AG08396 (cell line): ENCODE measurements at regions not wholly inside any gene's neighbourhood (a gene's known extent, or its start where the extent isn't known, plus 50 kb on each side); places are given as distances from the start of the nearest gene placed in this dataset.
"Not testable (repeated sequence)": the region's sequence is repeated elsewhere in the genome, so short reads cannot be mapped to it uniquely, and the experiment has no call there.

Source experiments
- DNase-seq: peaks from one replicate; pipeline ENCODE4 v3.0.0; 2012; ENCODE audit warnings: low spot score, mixed read lengths

GRCh38 chr1:48084826-48085225, 87.6 kb upstream of the TRABD2B start:
- DNase-seq: no peak

GRCh38 chr1:48082271-48082962, 85.2 kb upstream of the TRABD2B start:
- no peak for DNase-seq

GRCh38 chr1:48080331-48081255, 83.4 kb upstream of the TRABD2B start:
- no peak for DNase-seq

GRCh38 chr1:48079096-48079495, 81.9 kb upstream of the TRABD2B start:
- no peak for DNase-seq

- DNase-seq: no peak
These were observed 80.6 kb upstream of the TRABD2B start for GRCh38 chr1:48077795-48078222.

- no peak for DNase-seq
These were observed 78.8 kb upstream of the TRABD2B start for GRCh38 chr1:48076017-48076416.

- DNase-seq: no peak
These were observed 76.8 kb upstream of the TRABD2B start for GRCh38 chr1:48073798-48074530.

GRCh38 chr1:48071513-48071912, 74.3 kb upstream of the TRABD2B start:
- DNase-seq: no peak

- DNase-seq: no peak
These were observed 73.2 kb upstream of the TRABD2B start for GRCh38 chr1:48070396-48070750.

GRCh38 chr1:48069662-48070395, 72.6 kb upstream of the TRABD2B start:
- no peak for DNase-seq

- DNase-seq: no peak
These were observed 71.0 kb upstream of the TRABD2B start for GRCh38 chr1:48068206-48068605.

GRCh38 chr1:48066936-48067335, 69.8 kb upstream of the TRABD2B start:
- DNase-seq: no peak

- DNase-seq: not testable (repeated sequence)
These were observed 67.5 kb upstream of the TRABD2B start for GRCh38 chr1:48064693-48065092.

GRCh38 chr1:48062353-48062752, 65.2 kb upstream of the TRABD2B start:
- DNase-seq: no peak

- peak; percentile 43 for DNase-seq
These were observed 64.3 kb upstream of the TRABD2B start for GRCh38 chr1:48061162-48062136.

GRCh38 chr1:48059289-48059688, 62.1 kb upstream of the TRABD2B start:
- no peak for DNase-seq

GRCh38 chr1:48058135-48059025, 61.2 kb upstream of the TRABD2B start:
- no peak for DNase-seq

- DNase-seq: no peak
These were observed 60.1 kb upstream of the TRABD2B start for GRCh38 chr1:48057249-48057648.

GRCh38 chr1:48055876-48056764, 58.9 kb upstream of the TRABD2B start:
- DNase-seq: no peak
